Dermis blood vessel endothelial cell (primary cell): ENCODE measurements at regions not wholly inside any gene's neighbourhood (a gene's known extent, or its start where the extent isn't known, plus 50 kb on each side); places are given as distances from the start of the nearest gene placed in this dataset.

Source experiments
- DNase-seq: peaks from one replicate; pipeline ENCODE4 v3.0.0; 2010

- DNase-seq: no peak
Measured at GRCh38 chr4:63795301-63795700, 613.9 kb downstream of the TECRL start.

GRCh38 chr4:63790377-63790776, 618.9 kb downstream of the TECRL start:
- no peak for DNase-seq

GRCh38 chr4:63788271-63788670, 621.0 kb downstream of the TECRL start:
- DNase-seq: no peak

GRCh38 chr4:63787326-63787725, 621.9 kb downstream of the TECRL start:
- no peak for DNase-seq

- DNase-seq: no peak
Measured at GRCh38 chr4:63786171-63786570, 623.1 kb downstream of the TECRL start.

GRCh38 chr4:63784822-63785221, 624.4 kb downstream of the TECRL start:
- no peak for DNase-seq

- DNase-seq: no peak
Measured at GRCh38 chr4:63777601-63778000, 631.6 kb downstream of the TECRL start.

GRCh38 chr4:63764400-63764799, 644.9 kb downstream of the TECRL start:
- no peak for DNase-seq

GRCh38 chr4:63757929-63758328, 651.3 kb downstream of the TECRL start:
- no peak for DNase-seq

GRCh38 chr4:63742882-63743281, 666.4 kb downstream of the TECRL start:
- no peak for DNase-seq

GRCh38 chr4:63729519-63729918, 679.7 kb downstream of the TECRL start:
- DNase-seq: no peak

GRCh38 chr4:63728480-63729177, 680.6 kb downstream of the TECRL start:
- DNase-seq: no peak

GRCh38 chr4:63717384-63717783, 691.9 kb downstream of the TECRL start:
- DNase-seq: no peak

- no peak for DNase-seq
Measured at GRCh38 chr4:63708661-63709060, 700.6 kb downstream of the TECRL start.

GRCh38 chr4:63700569-63700968, 708.7 kb downstream of the TECRL start:
- no peak for DNase-seq

- DNase-seq: no peak
Measured at GRCh38 chr4:63693321-63693720, 715.9 kb downstream of the TECRL start.

GRCh38 chr4:63678358-63678931, 730.8 kb downstream of the TECRL start:
- no peak for DNase-seq

GRCh38 chr4:63670735-63671134, 738.5 kb downstream of the TECRL start:
- no peak for DNase-seq

- no peak for DNase-seq
Measured at GRCh38 chr4:63663870-63664269, 745.4 kb downstream of the TECRL start.

GRCh38 chr4:63644396-63644795, 764.9 kb downstream of the TECRL start:
- DNase-seq: no peak

- DNase-seq: no peak
Measured at GRCh38 chr4:63637270-63637669, 772.0 kb downstream of the TECRL start.

- DNase-seq: no peak
Measured at GRCh38 chr4:63632858-63633257, 776.4 kb downstream of the TECRL start.

- no peak for DNase-seq
Measured at GRCh38 chr4:63620271-63620670, 789.0 kb downstream of the TECRL start.

GRCh38 chr4:63619771-63620170, 789.5 kb downstream of the TECRL start:
- no peak for DNase-seq
